Stimulated activated naive CD8-positive, alpha-beta T cell treated with anti-CD3 and anti-CD28 coated beads, Interleukin-15, amount 100 ng/mL, for 72 hours (primary cell): ENCODE measurements at regions not wholly inside any gene's neighbourhood (a gene's known extent, or its start where the extent isn't known, plus 50 kb on each side); places are given as distances from the start of the nearest gene placed in this dataset.

Experiments used
- ATAC-seq: fragments of 150-1000 bp; cut with Tn5 transposase; 2 replicates; pipeline ENCODE4 v1.10.0; 2021; ENCODE audit warnings: mild to moderate bottlenecking, moderate library complexity
- DNase-seq, 2 donors: peaks; one replicate each; pipeline ENCODE4 v3.0.0; 2021 to 2022
- H3K27ac Mint-ChIP-seq, 2 donors: one replicate each; pipeline ENCODE4 v1.8.0; 2022; ENCODE audit warnings: mild to moderate bottlenecking in 2 of 2, mixed read lengths in 2 of 2, moderate library complexity in 2 of 2
- H3K27me3 Mint-ChIP-seq: one replicate; pipeline ENCODE4 v1.8.0; 2022; ENCODE audit warnings: mixed read lengths
- H3K4me1 Mint-ChIP-seq: one replicate; pipeline ENCODE4 v1.8.0; 2022; ENCODE audit warnings: mild to moderate bottlenecking, mixed read lengths
- H3K4me3 Mint-ChIP-seq, 2 donors: one replicate each; pipeline ENCODE4 v1.8.0; 2022; ENCODE audit warnings: mild to moderate bottlenecking in 2 of 2, mixed read lengths in 2 of 2, moderate library complexity in 1 of 2
- H3K9me3 Mint-ChIP-seq, 2 donors: one replicate each; pipeline ENCODE4 v1.8.0; 2022; ENCODE audit warnings: mixed read lengths in 2 of 2

DNA sequence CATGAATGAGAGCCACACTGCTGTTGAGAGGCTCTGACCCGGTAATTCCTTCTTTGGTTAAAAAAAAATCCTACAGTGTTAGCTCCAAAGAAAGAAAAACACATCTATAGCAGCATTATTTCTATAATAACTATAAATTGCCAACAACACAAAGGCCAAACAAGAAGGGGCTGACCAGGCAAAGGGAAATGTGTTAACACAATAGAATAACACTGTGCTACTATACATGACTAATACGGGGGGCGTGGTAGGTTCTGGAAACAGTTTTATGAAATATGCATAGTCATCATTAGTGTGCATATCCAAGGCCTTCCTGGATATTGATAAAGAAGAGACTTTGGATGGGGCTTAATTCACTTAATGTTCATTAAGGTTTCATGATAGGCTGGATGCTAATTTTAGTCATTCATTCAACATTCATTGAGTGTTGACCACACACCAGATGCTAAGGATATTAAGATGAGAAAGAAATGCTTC lies 50.0 kb upstream of the CCL1 start:
- no peak overlapping the region for H3K27ac Mint-ChIP-seq
- DNase-seq (no peak), ATAC-seq (no peak)
- H3K27me3 Mint-ChIP-seq: peaks cover 42% of the 10 kb centered on the region
- H3K4me1 Mint-ChIP-seq: no peaks in the 10 kb centered on the region
- no peak overlapping the region for H3K4me3 Mint-ChIP-seq
- no peaks in the 10 kb centered on the region for H3K9me3 Mint-ChIP-seq
